ENCODE measurements at regions not wholly inside any gene's neighbourhood (a gene's known extent, or its start where the extent isn't known, plus 50 kb on each side); places are given as distances from the start of the nearest gene placed in this dataset.
"Not testable (repeated sequence)": the region's sequence is repeated elsewhere in the genome, so short reads cannot be mapped to it uniquely, and the experiment has no call there.

- not testable (repeated sequence) for DNase-seq
Measured at GRCh38 chr16:21487956-21488355, 111.4 kb upstream of the METTL9 start.

- DNase-seq: not testable (repeated sequence)
Measured at GRCh38 chr16:21499046-21499445, 100.3 kb upstream of the METTL9 start.

GRCh38 chr16:21501223-21501868 lies 98.0 kb upstream of the METTL9 start:
- peak; percentile 62 for DNase-seq

- DNase-seq: peak; percentile 87
Measured at GRCh38 chr16:21501869-21502667, 97.3 kb upstream of the METTL9 start.

- not testable (repeated sequence) for DNase-seq
Measured at GRCh38 chr16:21503574-21503920, 95.8 kb upstream of the METTL9 start.

GRCh38 chr16:21503941-21504832 lies 95.2 kb upstream of the METTL9 start:
- DNase-seq: not testable (repeated sequence)

- not testable (repeated sequence) for DNase-seq
Measured at GRCh38 chr16:21505751-21506520, 93.4 kb upstream of the METTL9 start.

- DNase-seq: peak; percentile 35
Measured at GRCh38 chr16:21506857-21507456, 92.4 kb upstream of the METTL9 start.

GRCh38 chr16:21507631-21508305 lies 91.6 kb upstream of the METTL9 start:
- not testable (repeated sequence) for DNase-seq

- DNase-seq: not testable (repeated sequence)
Measured at GRCh38 chr16:21508661-21509436, 90.5 kb upstream of the METTL9 start.

GRCh38 chr16:21509437-21510086 lies 89.8 kb upstream of the METTL9 start:
- DNase-seq: not testable (repeated sequence)

GRCh38 chr16:21510869-21511255 lies 88.5 kb upstream of the METTL9 start:
- DNase-seq: not testable (repeated sequence)

GRCh38 chr16:21511315-21512210 lies 87.8 kb upstream of the METTL9 start:
- not testable (repeated sequence) for DNase-seq

GRCh38 chr16:21512280-21513192 lies 86.8 kb upstream of the METTL9 start:
- DNase-seq: not testable (repeated sequence)

- DNase-seq: not testable (repeated sequence)
Measured at GRCh38 chr16:21513337-21513741, 86.0 kb upstream of the METTL9 start.

- DNase-seq: not testable (repeated sequence)
Measured at GRCh38 chr16:21513812-21514473, 85.4 kb upstream of the METTL9 start.

- DNase-seq: not testable (repeated sequence)
Measured at GRCh38 chr16:21514474-21514840, 84.9 kb upstream of the METTL9 start.

Measured in stimulated activated CD4-positive, alpha-beta T cell treated with anti-CD3 and anti-CD28 coated beads, Interleukin-4, amount 100 ng/mL, for 1 hour (primary cell).